Chondrocyte (in vitro differentiated cells): ENCODE measurements at regions not wholly inside any gene's neighbourhood (a gene's known extent, or its start where the extent isn't known, plus 50 kb on each side); places are given as distances from the start of the nearest gene placed in this dataset.
"Not testable (repeated sequence)": the region's sequence is repeated elsewhere in the genome, so short reads cannot be mapped to it uniquely, and the experiment has no call there.

Experiments used
- DNase-seq: peaks from one replicate; pipeline ENCODE4 v3.0.0; 2021; ENCODE audit warnings: mixed read lengths, low spot score
- H3K27ac Mint-ChIP-seq: one replicate; pipeline ENCODE4 v1.8.0; 2021; ENCODE audit warnings: mild to moderate bottlenecking, moderate library complexity, mixed read lengths; ENCODE audit not compliant: unreplicated experiment
- H3K27me3 Mint-ChIP-seq: 2 replicates; pipeline ENCODE4 v1.8.0; 2021; ENCODE audit warnings: low read depth, mixed read lengths
- H3K36me3 Mint-ChIP-seq: 2 replicates; pipeline ENCODE4 v1.8.0; 2021; ENCODE audit warnings: low read depth, mixed read lengths
- H3K4me1 Mint-ChIP-seq: 2 replicates; pipeline ENCODE4 v1.8.0; 2021; ENCODE audit warnings: low read depth, mild to moderate bottlenecking, mixed read lengths
- H3K4me3 Mint-ChIP-seq: one replicate; pipeline ENCODE4 v1.8.0; 2021; ENCODE audit warnings: mild to moderate bottlenecking, moderate library complexity, mixed read lengths; ENCODE audit not compliant: unreplicated experiment
- H3K9me3 Mint-ChIP-seq: 2 replicates; pipeline ENCODE4 v1.8.0; 2021; ENCODE audit warnings: low read depth, mixed read lengths
- CTCF ChIP-seq: fragments of 200-600 bp; sonication (generic); IDR thresholded peaks from 2 replicates; pipeline ENCODE4 v1.5.0; 2021; ENCODE audit warnings: antibody characterized with exemption, mild to moderate bottlenecking, moderate library complexity

- Mint-ChIP-seq H3K4me3 (no peak overlapping the region), H3K9me3 (peaks cover 2% of the 10 kb centered on the region), H3K4me1 (no peaks in the 10 kb centered on the region), H3K27me3 (no peaks in the 10 kb centered on the region), H3K27ac (no peak overlapping the region), H3K36me3 (no peaks in the 10 kb centered on the region)
- DNase-seq = no peak
- TF ChIP-seq CTCF = peak; percentile 65
Observed at GRCh38 chr14:59004012-59004411, 184.5 kb upstream of the DAAM1 start.

GRCh38 chr14:59006179-59006578 is 182.3 kb upstream of the DAAM1 start:
- not testable (repeated sequence) for H3K27ac Mint-ChIP-seq, H3K4me3 Mint-ChIP-seq, H3K9me3 Mint-ChIP-seq, H3K36me3 Mint-ChIP-seq, H3K4me1 Mint-ChIP-seq, DNase-seq, H3K27me3 Mint-ChIP-seq

- no peak overlapping the region for H3K4me3 Mint-ChIP-seq
- no peak for DNase-seq
- no peaks in the 10 kb centered on the region for H3K27me3 Mint-ChIP-seq
- peaks cover 21% of the 10 kb centered on the region for H3K9me3 Mint-ChIP-seq
- H3K27ac Mint-ChIP-seq = no peak overlapping the region
- H3K4me1 Mint-ChIP-seq = no peaks in the 10 kb centered on the region
- no peak for TF ChIP-seq CTCF
- peaks cover 11% of the 10 kb centered on the region for H3K36me3 Mint-ChIP-seq
Observed at GRCh38 chr14:59009967-59010366, 178.5 kb upstream of the DAAM1 start.

GRCh38 chr14:59013672-59014298 is 174.7 kb upstream of the DAAM1 start:
- H3K9me3 Mint-ChIP-seq = peaks cover 21% of the 10 kb centered on the region
- no peak overlapping the region for H3K4me3 Mint-ChIP-seq
- H3K36me3 Mint-ChIP-seq = peaks cover 11% of the 10 kb centered on the region
- H3K27ac Mint-ChIP-seq = no peak overlapping the region
- no peaks in the 10 kb centered on the region for H3K27me3 Mint-ChIP-seq
- no peak for TF ChIP-seq CTCF
- H3K4me1 Mint-ChIP-seq = peaks cover 7% of the 10 kb centered on the region
- no peak for DNase-seq

GRCh38 chr14:59015482-59015881 is 173.0 kb upstream of the DAAM1 start:
- Mint-ChIP-seq H3K9me3 (peaks cover 21% of the 10 kb centered on the region), H3K4me1 (peaks cover 7% of the 10 kb centered on the region), H3K27ac (no peak overlapping the region), H3K4me3 (no peak overlapping the region), H3K27me3 (no peaks in the 10 kb centered on the region), H3K36me3 (peaks cover 11% of the 10 kb centered on the region)
- TF ChIP-seq CTCF = no peak
- DNase-seq = no peak

- Mint-ChIP-seq H3K27ac (no peak overlapping the region), H3K27me3 (no peaks in the 10 kb centered on the region), H3K36me3 (peaks cover 6% of the 10 kb centered on the region), H3K4me3 (no peak overlapping the region), H3K9me3 (peaks cover 12% of the 10 kb centered on the region), H3K4me1 (peaks cover 7% of the 10 kb centered on the region)
- no peak for DNase-seq
- TF ChIP-seq CTCF = no peak
Observed at GRCh38 chr14:59017285-59017965, 171.0 kb upstream of the DAAM1 start.
